Activated naive CD4-positive, alpha-beta T cell (primary cell): ENCODE measurements at regions not wholly inside any gene's neighbourhood (a gene's known extent, or its start where the extent isn't known, plus 50 kb on each side); places are given as distances from the start of the nearest gene placed in this dataset.
"Not testable (repeated sequence)": the region's sequence is repeated elsewhere in the genome, so short reads cannot be mapped to it uniquely, and the experiment has no call there.

Experiments used
- DNase-seq, 4 experiments: peaks; one replicate each; lab custom pipeline; 2025; lab: John Stamatoyannopoulos, UW

DNA sequence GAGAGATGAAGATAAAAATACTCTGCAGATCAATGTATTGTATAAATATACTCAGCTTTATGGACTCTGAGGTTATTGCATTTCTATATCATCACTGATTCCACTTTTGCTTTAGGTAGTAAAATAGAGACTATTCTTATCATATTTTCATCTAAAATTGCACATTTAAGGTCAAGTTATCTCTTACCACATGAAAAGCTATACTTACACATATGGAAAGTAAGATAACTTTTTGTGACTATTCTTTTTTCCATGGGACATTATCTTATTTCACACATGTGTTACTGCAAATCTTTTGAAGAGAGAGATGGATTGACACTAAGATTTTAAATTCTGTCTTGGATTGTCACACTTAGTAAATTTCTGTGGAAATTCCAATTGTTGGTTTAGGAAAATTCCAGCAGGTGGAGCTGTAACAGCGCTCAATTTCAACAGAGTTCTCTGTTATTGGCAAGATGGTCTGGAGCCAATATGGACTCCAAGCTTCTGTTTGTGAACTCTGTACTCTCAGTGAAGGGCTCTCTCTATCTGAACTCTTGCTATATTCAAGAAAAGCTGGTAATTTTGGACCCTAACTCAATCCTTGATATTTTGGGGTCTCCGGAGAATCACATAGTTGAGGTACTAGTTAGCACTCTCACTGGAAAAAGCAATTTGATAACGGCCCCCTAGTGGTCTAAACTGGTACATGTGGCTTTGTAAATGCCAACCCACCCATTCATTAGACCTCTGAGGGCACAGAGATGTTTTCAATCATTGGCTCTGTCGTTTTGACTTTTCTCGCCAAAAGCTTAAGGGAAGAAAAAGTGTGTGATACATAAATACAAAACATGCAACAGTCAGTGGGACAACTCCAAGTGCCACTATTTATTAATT, 429.7 kb downstream of the ETS1 start:
- DNase-seq, result peak in 1 of 4 experiments; percentile 10

DNA sequence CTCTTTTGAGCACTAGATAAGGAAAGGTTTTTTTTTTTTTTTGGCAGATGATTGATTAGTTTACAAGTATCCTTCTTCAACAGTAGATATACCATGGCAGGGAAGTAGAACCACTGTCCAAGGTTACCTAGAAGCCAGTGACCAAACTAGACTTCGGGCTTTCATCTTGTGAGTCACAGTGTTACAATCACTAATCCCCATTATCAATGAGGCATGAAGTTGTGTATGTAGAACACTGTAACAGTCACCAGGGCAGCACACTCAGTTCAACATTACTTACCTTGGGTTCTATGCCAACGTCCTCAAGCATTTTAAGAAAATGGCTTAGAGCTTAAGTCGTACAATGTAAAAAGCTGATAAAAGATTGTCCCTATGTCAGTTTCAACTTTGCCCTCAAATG, 430.9 kb downstream of the ETS1 start:
- DNase-seq, result no peak

DNA sequence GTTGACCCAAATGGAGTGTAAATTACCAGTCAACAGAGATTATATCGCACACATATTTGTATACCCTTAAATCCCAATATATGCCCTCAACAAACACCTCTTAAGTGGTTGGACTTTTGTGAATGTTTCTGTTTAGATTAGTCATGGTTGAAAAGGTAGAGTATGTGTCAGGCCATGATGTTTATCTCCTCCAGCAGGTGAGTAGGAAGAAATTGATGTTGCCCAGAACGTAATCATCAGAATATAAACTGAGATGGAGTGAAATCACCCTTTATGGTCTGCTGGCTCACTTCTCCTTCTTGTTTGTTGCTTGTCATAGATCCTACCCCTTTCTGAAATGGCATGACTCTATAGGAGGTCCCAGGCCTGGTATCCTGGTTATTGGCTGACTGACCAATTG, 431.8 kb downstream of the ETS1 start:
- no peak for DNase-seq

DNA sequence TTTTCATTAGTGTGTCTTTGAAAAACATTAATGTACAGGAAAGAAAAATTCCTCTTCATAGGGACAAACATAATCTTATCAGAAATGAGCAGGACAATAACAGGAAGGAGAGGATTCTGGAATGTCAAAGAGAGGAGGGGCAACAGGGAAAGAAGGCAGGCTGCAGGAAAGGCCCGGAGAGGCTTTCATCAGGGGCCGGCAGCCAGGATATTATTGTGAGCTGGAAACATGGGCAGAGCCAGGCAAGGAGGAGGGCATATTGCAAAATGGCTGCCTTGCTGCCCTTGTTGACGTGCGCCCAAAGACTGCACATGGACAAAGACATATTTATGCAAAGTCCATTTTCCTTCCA, 433.7 kb downstream of the ETS1 start:
- no peak for DNase-seq

DNA sequence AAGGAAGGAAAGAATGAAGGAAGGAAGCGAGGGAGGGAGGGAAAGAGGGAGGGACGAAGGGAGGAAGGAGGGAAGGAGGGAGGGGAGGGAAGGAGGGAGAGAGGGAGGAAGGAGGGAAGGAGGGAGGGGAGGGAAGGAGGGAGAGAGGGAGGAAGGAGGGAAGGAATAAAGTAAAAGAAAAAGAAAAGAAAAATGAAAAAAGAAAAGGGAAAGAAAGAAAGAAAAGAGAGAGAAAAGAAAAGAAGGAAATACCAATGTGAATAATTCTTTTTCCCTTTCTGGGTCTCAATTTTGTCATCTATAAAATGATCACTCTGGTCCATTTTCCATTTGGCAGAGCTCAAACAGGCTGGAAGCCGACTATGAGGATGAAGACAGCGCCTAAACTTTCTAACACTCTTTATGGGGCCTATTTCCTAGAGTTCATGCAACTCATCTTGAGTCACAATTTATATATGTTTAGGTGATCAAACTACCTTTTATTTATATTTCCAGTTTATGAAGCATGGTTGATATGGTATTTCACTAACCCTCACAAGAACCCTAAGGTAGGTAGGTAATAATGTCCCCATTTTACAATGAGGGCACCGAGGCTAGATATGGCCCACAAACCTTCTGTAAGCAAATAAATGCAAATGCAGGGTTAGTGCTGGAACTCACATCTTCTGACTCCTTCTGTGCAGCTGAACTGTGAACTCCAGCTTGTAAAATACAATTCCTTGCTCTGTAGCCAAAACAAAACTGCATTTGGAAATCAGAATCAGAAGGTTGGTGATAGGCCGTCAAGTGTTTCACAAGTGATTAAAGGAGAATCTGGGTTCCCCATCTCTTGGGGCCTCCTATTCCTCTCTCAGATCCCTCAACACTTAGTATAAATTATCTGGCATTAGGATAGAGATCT, 434.3 kb downstream of the ETS1 start:
- no peak for DNase-seq

DNA sequence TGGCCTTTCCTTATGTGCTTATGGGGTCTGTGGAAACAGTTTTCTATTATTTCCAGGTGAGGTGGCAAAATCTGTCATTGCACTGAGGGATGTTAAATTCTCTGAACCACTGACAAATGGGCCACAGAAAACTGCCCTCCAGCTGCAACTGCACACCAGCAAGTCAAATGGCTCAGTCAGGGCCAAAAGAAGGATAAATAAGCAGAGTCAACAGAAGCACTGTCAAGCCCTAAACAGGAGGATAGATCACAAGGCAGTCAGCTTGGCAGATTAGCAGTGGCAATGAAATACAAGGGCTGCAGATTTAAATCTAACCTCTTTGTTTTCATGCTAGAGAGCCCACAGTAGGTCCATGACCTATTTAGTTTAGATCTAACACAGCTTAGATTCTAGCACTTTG, 435.6 kb downstream of the ETS1 start:
- no peak for DNase-seq

DNA sequence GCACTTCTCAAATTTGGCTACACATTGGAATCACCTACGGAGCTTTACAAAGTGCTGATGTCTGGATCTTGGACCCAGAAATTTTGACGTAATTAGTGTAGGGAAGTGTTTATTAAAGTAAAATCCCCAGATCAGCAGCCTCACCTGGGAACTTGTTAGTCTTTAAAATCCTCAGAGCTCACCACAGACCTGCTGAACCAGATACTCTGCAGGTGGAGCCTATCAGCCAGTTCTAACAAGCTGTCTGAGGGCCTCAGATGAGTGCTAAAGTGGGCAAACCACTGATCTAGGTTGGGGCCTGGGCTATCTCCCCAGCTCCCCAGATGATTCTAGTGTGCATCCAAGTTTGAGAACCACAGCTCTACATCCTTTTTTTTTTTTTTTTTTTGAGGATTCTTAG, 436.0 kb downstream of the ETS1 start:
- DNase-seq, result no peak

DNA sequence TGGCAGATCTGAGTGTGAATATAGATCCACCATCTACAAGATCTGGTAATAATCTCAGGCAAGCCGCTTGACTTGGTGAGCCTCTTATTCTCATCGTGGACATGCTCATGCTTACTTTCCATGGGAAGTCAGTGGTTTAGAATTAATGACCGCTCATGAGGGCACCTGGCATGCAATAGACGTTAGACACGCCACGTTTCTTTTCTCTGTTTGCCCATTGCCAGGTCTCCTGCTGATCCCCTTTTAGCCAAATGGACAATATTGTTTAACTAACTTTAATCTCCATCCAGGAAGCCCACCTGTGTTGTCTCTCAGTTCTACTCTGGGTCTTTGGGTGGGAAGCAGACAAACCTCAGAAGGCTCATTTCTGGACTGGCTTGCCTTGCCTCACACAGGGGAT, 439.1 kb downstream of the ETS1 start:
- no peak for DNase-seq

DNA sequence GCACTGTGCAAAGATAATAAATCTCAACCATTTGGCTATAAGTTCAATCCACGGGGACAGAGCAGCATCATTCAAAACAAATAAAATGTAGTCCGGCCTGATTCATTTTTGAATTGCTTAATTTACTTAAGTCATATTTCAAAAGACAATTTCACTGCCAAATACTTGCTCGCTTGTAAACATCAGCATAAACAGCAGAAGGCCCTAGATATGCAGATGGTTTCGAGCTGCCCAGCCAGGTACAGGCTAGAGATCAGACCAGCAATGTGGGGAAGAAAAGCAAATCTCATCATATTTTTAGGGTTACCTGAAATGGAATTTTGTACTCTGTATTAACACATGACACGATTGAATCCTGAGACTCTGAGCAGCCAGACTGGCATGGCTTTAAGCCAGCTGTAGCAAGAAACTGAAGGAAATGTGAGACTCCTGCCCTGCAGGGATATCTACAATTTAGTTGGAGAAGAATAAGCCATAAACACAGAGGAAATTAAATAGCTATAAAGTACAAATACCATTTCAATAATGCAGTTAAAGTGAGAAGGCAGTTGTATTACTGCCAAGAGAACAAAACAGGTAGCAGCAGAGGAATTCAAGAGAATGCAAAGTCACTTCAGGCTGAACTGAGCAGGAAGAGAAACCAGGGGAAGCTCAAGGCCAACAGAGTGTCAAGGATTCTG, 440.3 kb downstream of the ETS1 start:
- no peak for DNase-seq

DNA sequence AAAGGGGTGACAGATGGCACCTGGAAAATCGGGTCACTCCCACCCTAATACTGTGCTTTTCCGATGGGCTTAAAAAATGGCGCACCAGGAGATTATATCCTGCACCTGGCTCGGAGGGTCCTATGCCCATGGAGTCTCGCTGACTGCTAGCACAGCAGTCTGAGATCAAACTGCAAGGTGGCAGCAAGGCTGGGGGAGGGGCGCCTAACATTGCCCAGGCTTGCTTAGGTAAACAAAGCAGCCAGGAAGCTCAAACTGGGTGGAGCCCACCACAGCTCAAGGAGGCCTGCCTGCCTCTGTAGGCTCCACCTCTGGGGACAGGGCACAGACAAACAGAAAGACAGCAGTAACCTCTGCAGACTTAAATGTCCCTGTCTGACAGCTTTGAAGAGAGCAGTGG, 447.1 kb downstream of the ETS1 start:
- DNase-seq, result not testable (repeated sequence)

DNA sequence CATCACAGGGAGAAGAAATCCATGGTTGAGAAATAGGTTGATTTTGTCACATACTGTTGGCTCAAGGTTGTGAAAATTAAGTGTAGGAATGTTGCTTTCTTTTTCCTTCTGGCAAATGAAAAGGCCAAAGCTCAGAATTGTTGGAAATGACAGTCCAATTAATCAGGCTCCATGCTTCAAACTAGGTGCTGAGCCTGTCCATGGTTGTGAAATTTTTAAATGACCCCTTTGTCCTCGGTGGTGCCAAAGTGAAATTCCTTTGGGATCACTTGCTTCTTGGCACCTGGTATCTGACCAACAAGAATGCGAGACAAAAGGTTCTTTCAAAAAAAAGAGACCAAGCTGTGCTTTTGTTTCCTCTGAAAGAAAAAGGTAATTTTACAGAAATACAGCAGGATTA, 451.9 kb downstream of the ETS1 start:
- DNase-seq, result no peak

DNA sequence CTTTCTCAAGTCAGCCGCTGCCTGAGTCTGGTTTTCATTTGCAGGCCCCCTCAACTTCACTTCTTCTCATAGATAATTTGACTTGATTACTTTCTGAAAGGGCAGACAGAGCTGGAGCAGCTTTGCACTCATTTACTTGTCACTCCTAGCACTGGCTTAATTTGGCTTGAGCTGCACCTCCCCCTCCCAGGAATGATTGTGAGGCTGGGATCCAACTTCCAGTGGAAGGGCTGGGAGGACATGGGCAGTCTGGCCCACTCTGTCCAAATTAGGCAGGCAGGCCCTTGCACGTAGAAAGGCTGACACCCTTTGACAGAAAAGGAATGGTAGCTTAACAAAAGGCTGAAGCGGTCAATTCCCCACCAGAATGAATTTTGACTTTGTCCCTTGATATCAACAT, 453.9 kb downstream of the ETS1 start:
- no peak for DNase-seq

DNA sequence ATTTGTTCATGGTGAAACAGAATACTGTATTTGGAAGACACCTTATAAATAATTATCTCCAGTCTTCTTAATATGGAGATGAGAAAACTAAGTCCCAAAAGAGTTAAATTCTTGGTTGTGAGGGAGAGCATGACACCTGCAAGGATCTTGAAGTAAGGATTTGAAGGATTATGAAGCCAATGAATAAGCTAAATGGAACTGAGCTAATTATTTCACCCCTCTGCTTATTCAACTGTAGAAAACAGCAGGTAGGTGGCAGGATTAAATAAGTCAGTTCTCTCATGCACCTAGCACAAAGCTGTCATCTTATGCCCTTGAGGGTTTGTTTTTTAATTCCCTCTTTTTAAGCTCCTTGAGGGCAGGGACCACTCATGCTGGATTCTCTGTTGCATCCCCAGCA, 457.3 kb downstream of the ETS1 start:
- DNase-seq, result no peak

DNA sequence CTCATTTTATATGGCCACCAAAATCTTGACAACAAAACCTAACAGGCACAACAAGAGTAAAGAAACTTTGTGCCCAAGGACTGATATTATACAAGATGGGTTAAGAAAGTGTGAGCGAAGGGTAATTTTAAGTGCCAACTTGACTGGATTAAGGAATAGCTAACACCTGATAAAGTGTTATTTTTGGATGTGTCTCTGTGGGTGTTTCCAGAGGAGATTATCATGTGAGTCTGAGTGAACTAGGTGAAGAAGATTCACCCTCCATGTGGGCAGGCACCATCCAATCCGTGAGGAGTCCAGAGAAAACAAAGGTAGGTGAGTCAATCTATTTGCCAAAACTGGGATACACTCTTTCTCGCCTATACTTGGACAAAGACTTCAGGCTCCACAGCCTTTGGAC, 461.6 kb downstream of the ETS1 start:
- no peak for DNase-seq

DNA sequence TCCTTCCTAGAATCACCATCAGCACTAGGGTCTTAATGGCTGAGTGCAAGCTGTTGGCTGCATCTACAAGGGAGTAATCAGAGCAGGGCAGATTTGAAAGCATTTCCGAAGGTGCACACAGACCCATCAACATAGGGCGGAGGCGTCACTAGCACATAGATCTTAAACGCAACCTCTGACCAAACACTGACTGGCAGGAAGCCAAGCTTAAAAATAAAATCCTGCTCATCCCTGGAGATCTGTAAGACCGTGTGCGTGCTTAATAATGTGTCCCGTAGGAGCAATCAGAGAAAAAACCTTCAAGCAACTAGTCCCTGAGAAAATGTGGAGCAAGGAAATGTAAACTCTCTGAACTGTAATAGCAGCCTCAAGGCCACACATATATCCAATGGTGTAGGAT, 470.5 kb downstream of the ETS1 start:
- DNase-seq, result no peak

DNA sequence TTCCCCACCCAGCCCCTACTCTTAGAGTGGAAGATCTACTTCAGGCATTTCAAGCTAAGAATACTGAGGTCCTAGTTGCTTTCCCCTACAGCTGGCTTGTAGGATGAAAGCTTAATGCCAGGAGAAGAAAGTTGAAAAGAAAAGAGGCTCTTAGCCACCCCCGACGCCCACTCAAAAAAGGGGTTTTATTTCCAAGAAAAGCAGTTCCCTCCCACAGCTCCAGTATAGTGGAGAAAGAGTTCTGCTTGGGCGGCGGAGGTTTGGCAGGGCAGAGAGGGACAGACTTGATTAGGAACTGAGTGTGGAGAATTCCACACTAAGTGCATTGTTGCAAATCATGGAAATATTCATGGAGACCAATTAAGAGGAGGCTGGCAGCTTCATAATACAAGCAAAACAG, 470.9 kb downstream of the ETS1 start:
- no peak for DNase-seq

DNA sequence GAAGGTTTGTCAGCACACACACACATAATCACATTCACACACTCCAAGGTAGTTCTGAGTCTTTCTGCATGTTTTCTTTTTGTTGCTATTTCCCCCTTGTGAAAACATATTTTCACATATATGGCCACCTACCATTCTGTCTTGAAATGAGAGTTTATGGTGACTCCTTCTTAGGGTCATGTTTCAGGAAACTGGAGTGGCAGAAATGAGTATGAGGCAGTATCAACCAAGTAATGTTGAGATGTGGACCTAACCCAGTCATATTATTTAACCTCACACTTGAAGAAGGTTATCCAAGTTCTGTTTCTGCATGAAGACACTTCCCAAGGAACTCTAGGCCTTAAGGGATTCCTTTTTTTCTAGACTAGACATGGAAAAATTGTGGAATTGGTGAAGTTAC, 481.4 kb downstream of the ETS1 start:
- no peak for DNase-seq

DNA sequence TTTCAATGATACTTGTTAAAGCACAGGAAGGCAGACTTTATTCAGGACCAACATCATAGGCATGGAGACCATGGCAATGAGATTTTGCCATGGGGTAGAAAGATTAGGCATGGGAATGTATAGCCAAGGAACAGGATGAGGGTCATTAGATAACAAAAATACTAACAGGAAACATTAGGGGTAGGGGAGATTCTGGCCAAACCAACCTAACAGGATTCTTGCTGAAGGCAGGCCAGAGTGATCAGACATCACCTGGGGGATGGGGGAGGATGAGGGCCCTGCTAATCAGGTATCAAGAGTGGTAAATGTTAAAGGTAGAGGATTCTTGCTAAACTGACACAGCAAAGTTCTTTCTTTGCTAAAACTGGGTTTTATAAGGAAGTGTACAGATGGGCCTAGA, 481.8 kb downstream of the ETS1 start:
- no peak for DNase-seq

DNA sequence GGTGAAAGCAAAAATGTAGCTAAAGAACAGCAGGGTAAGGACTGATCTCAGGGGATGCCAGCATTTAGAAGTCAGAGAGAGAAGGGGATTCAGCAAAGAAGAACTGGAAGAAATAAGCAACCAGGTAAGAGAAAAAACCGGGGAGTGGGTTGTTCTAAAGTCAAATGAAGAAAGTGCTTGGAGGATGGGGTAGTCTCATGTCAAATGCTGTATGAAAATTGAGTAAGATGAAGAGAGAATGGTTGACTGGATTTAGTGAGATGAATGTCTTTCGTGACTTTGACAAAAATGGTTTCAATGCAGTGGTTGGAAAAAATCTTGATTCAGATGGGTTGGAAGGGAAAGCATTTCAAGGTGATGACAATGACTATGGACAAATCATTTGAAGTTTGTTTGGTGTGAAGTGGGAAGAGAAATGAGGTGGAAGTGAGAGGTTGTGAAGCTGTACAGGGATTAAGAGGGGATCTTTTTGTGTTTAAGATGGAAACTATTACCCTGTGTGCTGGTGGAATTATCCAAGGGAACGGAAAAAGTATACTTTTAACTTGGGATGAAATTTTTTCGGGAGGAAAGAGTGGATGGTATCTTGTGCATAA, 484.0 kb downstream of the ETS1 start:
- DNase-seq, result no peak

DNA sequence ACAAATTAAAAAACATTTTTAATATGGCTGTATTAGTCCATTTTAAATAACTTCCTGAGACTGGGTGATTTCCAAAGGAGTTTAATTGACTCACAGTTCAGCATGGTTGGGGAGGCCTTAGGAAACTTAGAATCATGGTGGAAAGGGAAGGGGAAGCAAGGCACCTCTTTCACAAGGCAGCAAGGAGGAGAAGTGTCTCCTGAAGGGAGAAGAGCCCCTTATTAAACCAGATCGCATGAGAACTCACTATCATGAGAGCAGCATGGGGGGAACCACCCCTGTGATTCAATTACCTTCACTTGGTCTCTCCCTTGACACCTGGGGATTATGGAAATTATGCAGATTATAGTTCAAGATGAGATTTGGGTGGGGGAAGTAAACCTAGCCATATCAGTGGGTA, 488.6 kb downstream of the ETS1 start:
- no peak for DNase-seq

DNA sequence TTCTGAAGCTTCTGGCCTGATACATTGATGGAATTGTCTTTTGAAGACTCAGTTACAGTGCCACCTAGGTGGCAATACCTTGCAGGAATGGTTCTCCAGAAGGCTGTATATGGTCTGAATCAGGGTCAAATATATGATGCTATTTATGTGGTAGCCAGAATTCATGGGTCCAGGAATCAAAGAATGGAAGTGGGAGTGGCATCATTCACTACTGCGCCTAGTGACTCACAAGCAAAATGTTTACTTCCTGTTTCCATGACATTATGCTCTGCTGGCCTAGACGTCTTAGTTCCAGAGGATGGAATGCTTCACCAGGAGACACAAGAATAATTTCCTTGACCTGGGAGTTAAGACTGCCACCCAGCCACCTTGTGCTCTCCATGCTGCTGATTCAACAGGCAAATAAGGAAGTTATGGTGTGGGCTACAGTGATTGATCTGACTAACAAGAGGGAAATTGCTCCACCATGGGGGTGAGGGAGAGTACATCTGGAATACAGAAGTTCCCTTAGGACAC, 491.8 kb downstream of the ETS1 start:
- no peak for DNase-seq

DNA sequence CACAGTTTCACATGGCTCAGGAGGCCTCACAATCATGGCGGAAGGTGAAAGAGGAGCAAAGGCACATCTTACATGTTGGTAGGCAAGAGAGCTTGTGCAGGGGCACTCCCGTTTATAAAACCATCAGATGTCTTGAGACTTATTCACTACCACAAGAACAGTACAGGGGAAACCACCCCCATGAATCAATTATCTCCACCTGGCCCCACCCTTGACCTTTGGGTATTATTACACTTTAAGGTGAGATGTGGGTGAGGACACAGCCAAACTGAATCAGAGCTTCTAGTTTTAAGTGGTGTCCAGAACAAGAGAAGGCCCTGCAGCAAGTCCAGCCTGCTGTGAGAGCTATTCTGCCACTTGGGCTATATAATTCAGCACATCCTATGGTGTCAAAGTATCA, 493.7 kb downstream of the ETS1 start:
- DNase-seq, result no peak
